ENCODE measurements at regions not wholly inside any gene's neighbourhood (a gene's known extent, or its start where the extent isn't known, plus 50 kb on each side); places are given as distances from the start of the nearest gene placed in this dataset.

DNA sequence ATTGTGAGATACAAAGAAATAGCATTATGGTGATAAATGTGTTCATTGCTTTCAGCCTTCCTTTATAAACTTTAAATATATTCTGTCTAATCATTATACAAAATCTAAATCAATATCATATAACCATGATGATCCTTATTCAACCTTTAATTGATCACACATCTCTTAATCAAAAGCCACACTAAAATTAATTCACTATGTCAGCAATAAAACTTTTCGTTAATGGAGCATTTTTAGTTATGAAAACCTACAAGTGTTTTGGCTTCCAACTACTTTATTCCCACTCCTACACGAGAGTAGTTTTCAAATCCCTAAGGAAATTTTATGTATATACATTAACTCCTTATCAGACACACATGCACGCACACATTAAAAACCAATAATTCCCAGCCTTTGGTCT, 530.2 kb downstream of the KCTD8 start:
- TF ChIP-seq, protein P1, sequence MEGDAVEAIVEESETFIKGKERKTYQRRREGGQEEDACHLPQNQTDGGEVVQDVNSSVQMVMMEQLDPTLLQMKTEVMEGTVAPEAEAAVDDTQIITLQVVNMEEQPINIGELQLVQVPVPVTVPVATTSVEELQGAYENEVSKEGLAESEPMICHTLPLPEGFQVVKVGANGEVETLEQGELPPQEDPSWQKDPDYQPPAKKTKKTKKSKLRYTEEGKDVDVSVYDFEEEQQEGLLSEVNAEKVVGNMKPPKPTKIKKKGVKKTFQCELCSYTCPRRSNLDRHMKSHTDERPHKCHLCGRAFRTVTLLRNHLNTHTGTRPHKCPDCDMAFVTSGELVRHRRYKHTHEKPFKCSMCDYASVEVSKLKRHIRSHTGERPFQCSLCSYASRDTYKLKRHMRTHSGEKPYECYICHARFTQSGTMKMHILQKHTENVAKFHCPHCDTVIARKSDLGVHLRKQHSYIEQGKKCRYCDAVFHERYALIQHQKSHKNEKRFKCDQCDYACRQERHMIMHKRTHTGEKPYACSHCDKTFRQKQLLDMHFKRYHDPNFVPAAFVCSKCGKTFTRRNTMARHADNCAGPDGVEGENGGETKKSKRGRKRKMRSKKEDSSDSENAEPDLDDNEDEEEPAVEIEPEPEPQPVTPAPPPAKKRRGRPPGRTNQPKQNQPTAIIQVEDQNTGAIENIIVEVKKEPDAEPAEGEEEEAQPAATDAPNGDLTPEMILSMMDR (IDR thresholded peaks at IDR 0.05; ENCODE audit: insufficient read depth, low read length, missing control alignments) = no peak
- CTCF ChIA-PET = no interaction called here
- no peak overlapping the region for H3K4me3 ChIP-seq (ENCODE audit: low read depth, low read length)
- DNase-seq (ENCODE audit: low read depth, low spot score) = no peak
- POLR2A ChIA-PET = no interaction called here

DNA sequence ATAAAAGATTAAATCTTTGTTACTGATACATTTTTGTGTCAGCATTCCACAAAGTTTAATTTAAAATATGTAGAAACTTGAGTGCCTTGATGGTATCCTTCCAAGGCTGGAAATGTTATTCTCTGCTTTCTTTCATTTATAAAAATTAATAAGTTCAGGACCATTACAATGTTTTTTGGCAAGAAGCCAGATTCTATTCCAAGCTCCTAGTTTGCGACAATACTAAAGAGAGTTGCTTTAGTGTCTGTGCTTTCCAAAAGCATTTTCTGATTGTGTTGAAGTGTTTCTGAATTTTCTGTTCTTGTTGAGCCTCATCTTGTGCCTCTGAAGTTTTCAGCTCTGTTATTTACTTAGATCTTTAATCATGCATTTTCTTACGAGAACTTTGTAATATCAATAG, 516.2 kb downstream of the KCTD8 start:
- TF ChIP-seq, protein P1 (IDR thresholded peaks at IDR 0.05; ENCODE audit: insufficient read depth, low read length, missing control alignments) = no peak
- no peak overlapping the region for H3K4me3 ChIP-seq (ENCODE audit: low read depth, low read length)
- ChIA-PET POLR2A (no interaction called here), CTCF (no interaction called here)
- DNase-seq (ENCODE audit: low read depth, low spot score) = no peak

DNA sequence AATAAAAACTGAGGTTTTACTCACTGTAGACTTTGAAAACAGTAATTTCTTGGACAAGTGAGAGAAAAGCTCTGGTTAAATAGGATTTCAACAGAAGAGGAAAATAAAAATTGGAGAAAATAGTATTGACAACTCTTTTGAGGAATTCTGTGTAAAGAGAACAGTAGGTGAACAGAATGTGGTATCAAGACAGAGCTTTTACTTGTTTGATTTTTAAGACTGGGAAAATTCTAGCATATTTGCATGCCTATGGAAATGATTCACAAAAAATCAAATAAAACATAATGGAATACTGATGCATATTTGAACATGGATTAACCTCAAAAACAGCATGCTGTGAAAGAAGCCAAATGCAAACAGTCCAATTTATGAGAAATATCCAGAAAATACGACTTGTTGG, 504.6 kb downstream of the KCTD8 start:
- no peak overlapping the region for H3K4me3 ChIP-seq (ENCODE audit: low read depth, low read length)
- POLR2A ChIA-PET = no interaction called here
- TF ChIP-seq, protein P1 (IDR thresholded peaks at IDR 0.05; ENCODE audit: insufficient read depth, low read length, missing control alignments) = no peak
- DNase-seq (ENCODE audit: low read depth, low spot score) = no peak
- CTCF ChIA-PET = no interaction called here

DNA sequence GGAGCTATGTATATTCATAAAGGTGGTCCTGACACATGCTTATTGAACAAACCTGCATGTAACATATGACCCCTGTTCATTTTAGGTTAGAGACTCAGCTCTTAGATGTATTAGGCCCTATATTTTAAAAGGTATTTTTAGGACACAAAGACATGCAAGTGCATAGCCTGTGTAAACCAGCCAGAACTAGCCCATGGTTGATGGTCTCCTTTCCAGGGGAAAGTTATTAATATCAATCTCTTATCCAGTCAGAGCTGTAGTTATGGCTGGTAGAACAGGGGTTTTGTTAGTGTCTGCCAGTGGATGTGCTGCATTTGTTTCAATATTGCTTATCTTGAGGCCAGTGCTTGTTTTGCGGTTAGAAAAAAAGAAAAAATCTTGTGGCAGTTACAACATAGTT, 488.6 kb downstream of the KCTD8 start:
- H3K4me3 ChIP-seq (ENCODE audit: low read depth, low read length) = no peak overlapping the region
- TF ChIP-seq, protein P1 (IDR thresholded peaks at IDR 0.05; ENCODE audit: insufficient read depth, low read length, missing control alignments) = no peak
- ChIA-PET POLR2A (no interaction called here), CTCF (no interaction called here)
- no peak for DNase-seq (ENCODE audit: low read depth, low spot score)

DNA sequence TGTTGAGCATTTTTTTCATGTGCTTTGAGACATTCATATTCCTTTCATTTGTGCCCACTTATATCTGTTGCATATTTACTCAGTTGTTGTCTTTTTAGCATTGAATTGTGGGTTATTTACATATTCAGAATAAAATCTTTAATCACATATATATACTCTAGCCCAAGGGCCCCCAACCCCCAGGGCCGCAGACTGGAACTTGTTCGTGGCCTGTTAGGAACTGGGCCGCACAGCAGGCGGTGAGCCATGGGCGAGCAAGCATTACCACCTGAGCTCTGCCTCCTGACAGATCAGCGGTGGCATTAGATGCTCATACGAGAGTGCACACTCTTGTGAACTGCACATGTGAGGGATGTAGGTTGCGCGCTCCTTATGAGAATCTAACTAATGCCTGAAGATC, 480.6 kb downstream of the KCTD8 start:
- ChIA-PET POLR2A (no interaction called here), CTCF (no interaction called here)
- TF ChIP-seq, protein P1 (IDR thresholded peaks at IDR 0.05; ENCODE audit: insufficient read depth, low read length, missing control alignments) = no peak
- no peak for DNase-seq (ENCODE audit: low read depth, low spot score)
- no peak overlapping the region for H3K4me3 ChIP-seq (ENCODE audit: low read depth, low read length)

DNA sequence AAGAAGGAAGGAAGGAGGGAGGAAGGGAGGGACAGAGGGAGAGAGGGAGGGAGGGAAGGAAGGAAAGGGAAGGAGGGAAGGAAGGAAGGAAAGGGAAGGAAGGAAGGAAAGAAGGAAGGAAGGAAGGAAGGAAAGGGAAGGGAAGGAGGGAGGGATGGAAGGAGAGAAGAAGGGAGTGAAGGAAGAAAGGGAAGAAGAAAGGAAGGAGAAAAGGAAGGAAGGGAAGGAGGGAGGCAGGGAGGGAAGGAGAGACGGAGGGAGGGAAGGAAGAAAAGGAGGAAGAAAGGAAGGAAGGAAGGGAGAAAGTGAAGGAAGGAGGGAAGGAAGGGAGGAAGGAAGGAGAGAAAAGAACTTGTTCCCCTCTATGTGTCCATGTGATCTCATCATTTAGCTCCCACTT, 465.0 kb downstream of the KCTD8 start:
- H3K4me3 ChIP-seq (ENCODE audit: low read depth, low read length) = no peak overlapping the region
- TF ChIP-seq, protein P1 (IDR thresholded peaks at IDR 0.05; ENCODE audit: insufficient read depth, low read length, missing control alignments) = no peak
- no peak for DNase-seq (ENCODE audit: low read depth, low spot score)
- ChIA-PET CTCF (no interaction called here), POLR2A (no interaction called here)

Measured in AG04449 (cell line).